ENCODE measurements at regions not wholly inside any gene's neighbourhood (a gene's known extent, or its start where the extent isn't known, plus 50 kb on each side); places are given as distances from the start of the nearest gene placed in this dataset.

- Histone ChIP-seq H3K4me1 (no peaks in the 10 kb centered on the region; the same call in 2 of the 3 replicates), H3K4me3 (no peak overlapping the region), H3K9me3 (peaks cover 8% of the 10 kb centered on the region; the same call in 2 of the 3 replicates), H3K4me2 (no peak overlapping the region), H3K27ac (no peak overlapping the region)
- DNase-seq (ENCODE audit: low read depth in 1 of 2, low spot score in 1 of 2) (no peak), FAIRE-seq (no peak), ATAC-seq (no peak)
- CTCF ChIA-PET = no interaction called here
- POLR2A ChIA-PET = no interaction called here
- TF ChIP-seq REST (IDR thresholded peaks at IDR 0.05) = no peak
- TF ChIP-seq NFE2L2 (conservative IDR thresholded peaks at IDR 0.05; ENCODE audit: low read length) = no peak
- no peak for TF ChIP-seq MAZ (IDR thresholded peaks at IDR 0.05; ENCODE audit: borderline replicate concordance, low read depth, low read length)
- no peak for TF ChIP-seq SMC3 (IDR thresholded peaks at IDR 0.05)
- TF ChIP-seq ESRRA (IDR thresholded peaks at IDR 0.05; ENCODE audit: borderline replicate concordance, low read length) = no peak
- TF ChIP-seq, protein P1, sequence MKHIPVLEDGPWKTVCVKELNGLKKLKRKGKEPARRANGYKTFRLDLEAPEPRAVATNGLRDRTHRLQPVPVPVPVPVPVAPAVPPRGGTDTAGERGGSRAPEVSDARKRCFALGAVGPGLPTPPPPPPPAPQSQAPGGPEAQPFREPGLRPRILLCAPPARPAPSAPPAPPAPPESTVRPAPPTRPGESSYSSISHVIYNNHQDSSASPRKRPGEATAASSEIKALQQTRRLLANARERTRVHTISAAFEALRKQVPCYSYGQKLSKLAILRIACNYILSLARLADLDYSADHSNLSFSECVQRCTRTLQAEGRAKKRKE (CRISPR knock-in tag; IDR thresholded peaks at IDR 0.05; ENCODE audit: low read depth) = no peak
- no peak for TF ChIP-seq HDAC2 (IDR thresholded peaks at IDR 0.05)
- TF ChIP-seq, protein P2, sequence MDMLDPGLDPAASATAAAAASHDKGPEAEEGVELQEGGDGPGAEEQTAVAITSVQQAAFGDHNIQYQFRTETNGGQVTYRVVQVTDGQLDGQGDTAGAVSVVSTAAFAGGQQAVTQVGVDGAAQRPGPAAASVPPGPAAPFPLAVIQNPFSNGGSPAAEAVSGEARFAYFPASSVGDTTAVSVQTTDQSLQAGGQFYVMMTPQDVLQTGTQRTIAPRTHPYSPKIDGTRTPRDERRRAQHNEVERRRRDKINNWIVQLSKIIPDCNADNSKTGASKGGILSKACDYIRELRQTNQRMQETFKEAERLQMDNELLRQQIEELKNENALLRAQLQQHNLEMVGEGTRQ (IDR thresholded peaks at IDR 0.05) = no peak
- TF ChIP-seq, protein P3, sequence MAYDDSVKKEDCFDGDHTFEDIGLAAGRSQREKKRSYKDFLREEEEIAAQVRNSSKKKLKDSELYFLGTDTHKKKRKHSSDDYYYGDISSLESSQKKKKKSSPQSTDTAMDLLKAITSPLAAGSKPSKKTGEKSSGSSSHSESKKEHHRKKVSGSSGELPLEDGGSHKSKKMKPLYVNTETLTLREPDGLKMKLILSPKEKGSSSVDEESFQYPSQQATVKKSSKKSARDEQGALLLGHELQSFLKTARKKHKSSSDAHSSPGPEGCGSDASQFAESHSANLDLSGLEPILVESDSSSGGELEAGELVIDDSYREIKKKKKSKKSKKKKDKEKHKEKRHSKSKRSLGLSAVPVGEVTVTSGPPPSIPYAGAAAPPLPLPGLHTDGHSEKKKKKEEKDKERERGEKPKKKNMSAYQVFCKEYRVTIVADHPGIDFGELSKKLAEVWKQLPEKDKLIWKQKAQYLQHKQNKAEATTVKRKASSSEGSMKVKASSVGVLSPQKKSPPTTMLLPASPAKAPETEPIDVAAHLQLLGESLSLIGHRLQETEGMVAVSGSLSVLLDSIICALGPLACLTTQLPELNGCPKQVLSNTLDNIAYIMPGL (CRISPR knock-in tag; IDR thresholded peaks at IDR 0.05; ENCODE audit: borderline replicate concordance) = no peak
- TF ChIP-seq, protein P4, sequence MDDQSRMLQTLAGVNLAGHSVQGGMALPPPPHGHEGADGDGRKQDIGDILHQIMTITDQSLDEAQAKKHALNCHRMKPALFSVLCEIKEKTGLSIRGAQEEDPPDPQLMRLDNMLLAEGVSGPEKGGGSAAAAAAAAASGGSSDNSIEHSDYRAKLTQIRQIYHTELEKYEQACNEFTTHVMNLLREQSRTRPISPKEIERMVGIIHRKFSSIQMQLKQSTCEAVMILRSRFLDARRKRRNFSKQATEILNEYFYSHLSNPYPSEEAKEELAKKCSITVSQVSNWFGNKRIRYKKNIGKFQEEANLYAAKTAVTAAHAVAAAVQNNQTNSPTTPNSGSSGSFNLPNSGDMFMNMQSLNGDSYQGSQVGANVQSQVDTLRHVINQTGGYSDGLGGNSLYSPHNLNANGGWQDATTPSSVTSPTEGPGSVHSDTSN (IDR thresholded peaks at IDR 0.05) = no peak
- no peak for TF ChIP-seq ZNF302 (CRISPR knock-in tag; IDR thresholded peaks at IDR 0.05)
- TF ChIP-seq POLR2AphosphoS2 (conservative IDR thresholded peaks at IDR 0.05; ENCODE audit: low read length) = no peak
- TF ChIP-seq HOXB5 (CRISPR knock-in tag; IDR thresholded peaks at IDR 0.05) = no peak
- no peak for TF ChIP-seq RFX5 (IDR thresholded peaks at IDR 0.05)
- no peak for TF ChIP-seq JUNB (IDR thresholded peaks at IDR 0.05)
- no peak for TF ChIP-seq CHD2 (IDR thresholded peaks at IDR 0.05; ENCODE audit: low read length, partially characterized antibody)
- TF ChIP-seq EHF (CRISPR knock-in tag; IDR thresholded peaks at IDR 0.05) = no peak
- 44% methylated on average over 1 of the region's 1 CpG for WGBS (ENCODE audit: missing lambda C conversion rate)
Measured at GRCh38 chr3:64380546-64380945, 155.3 kb upstream of the PRICKLE2 start.

DNA sequence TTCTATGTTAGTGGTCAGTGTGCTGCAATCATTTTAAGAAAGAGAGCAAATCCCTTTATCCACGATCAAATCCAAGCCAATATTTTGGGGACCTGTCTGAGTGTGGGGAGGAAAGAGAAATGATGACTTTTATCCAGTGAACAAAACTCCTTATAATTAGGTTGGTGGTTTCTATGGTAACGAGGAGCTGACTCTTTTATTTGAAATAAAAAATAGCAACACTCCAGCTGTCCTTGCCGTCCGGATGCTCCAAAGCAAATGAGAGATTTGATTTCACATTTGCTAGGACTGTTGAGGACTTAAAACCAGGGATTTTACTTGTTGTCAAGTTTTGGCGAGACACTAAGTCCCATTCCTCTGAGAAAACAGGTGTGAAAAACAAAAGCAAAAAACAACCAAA is 154.0 kb upstream of the PRICKLE2 start:
- POLR2A ChIA-PET = no interaction called here
- FAIRE-seq (no peak), ATAC-seq (no peak), DNase-seq (ENCODE audit: low read depth in 1 of 2, low spot score in 1 of 2) (no peak)
- 64% methylated on average over 5 of the region's 5 CpGs for WGBS (ENCODE audit: missing lambda C conversion rate)
- H3K27ac ChIP-seq = no peak overlapping the region
- no peaks in the 10 kb centered on the region for H3K4me1 ChIP-seq
- H3K9me3 ChIP-seq = peaks cover 14% of the 10 kb centered on the region; the same call in 2 of the 3 replicates
- H3K4me2 ChIP-seq = no peak overlapping the region
- H3K4me3 ChIP-seq = no peak overlapping the region
- TF ChIP-seq CHD4 (IDR thresholded peaks at IDR 0.05; ENCODE audit: borderline replicate concordance) (no peak), REST (IDR thresholded peaks at IDR 0.05) (no peak), EHMT2 (IDR thresholded peaks at IDR 0.05; ENCODE audit: low read depth) (no peak), ESRRA (IDR thresholded peaks at IDR 0.05; ENCODE audit: borderline replicate concordance, low read length) (no peak), NR3C1 (IDR thresholded peaks at IDR 0.05) (no peak), HOXB13 (CRISPR knock-in tag; IDR thresholded peaks at IDR 0.05; ENCODE audit: low read depth) (no peak), HOXB5 (CRISPR knock-in tag; IDR thresholded peaks at IDR 0.05) (no peak), EP300 (IDR thresholded peaks at IDR 0.05) (no peak), RNF2 (IDR thresholded peaks at IDR 0.05; ENCODE audit: borderline replicate concordance, low read depth) (no peak)
- CTCF ChIA-PET = interaction anchor here (1.6 kb wide), 1 partner anchor 10 kb away, joined by 5 read pairs; no protein-coding TSS in a partner anchor
